Smooth muscle cell (in vitro differentiated cells): ENCODE measurements at regions not wholly inside any gene's neighbourhood (a gene's known extent, or its start where the extent isn't known, plus 50 kb on each side); places are given as distances from the start of the nearest gene placed in this dataset.

Experiments used
- DNase-seq: peaks from one replicate; lab custom pipeline; 2025; ENCODE audit not compliant: unreplicated experiment; lab: John Stamatoyannopoulos, UW
- H2AFZ ChIP-seq: fragments of 200-600 bp; sonication (generic); 2 replicates; pipeline ENCODE4 v1.6.0; 2016; ENCODE audit warnings: antibody characterized with exemption, low read depth, mild to moderate bottlenecking
- H3F3A ChIP-seq: fragments of 200-600 bp; sonication (generic); 2 replicates; pipeline ENCODE4 v1.6.0; 2017; ENCODE audit warnings: antibody characterized with exemption, low read depth
- H3K27ac ChIP-seq: fragments of 200-600 bp; sonication (generic); 2 replicates; pipeline ENCODE4 v1.5.1; 2016; ENCODE audit warnings: low read depth, mild to moderate bottlenecking
- H3K27me3 ChIP-seq: fragments of 200-600 bp; sonication (generic); 2 replicates; pipeline ENCODE4 v1.6.1; 2016; ENCODE audit warnings: low read depth, mild to moderate bottlenecking
- H3K36me3 ChIP-seq: fragments of 200-600 bp; sonication (generic); 2 replicates; pipeline ENCODE4 v1.5.1; 2016; ENCODE audit warnings: low read depth
- H3K4me1 ChIP-seq: fragments of 200-600 bp; sonication (generic); 2 replicates; pipeline ENCODE4 v1.5.1; 2016; ENCODE audit warnings: low read depth
- H3K4me2 ChIP-seq: fragments of 200-600 bp; sonication (generic); 2 replicates; pipeline ENCODE4 v1.6.0; 2016; ENCODE audit warnings: mild to moderate bottlenecking
- H3K4me3 ChIP-seq: fragments of 200-600 bp; sonication (generic); 2 replicates; pipeline ENCODE4 v1.5.1; 2016; ENCODE audit warnings: mild to moderate bottlenecking
- H3K79me2 ChIP-seq: fragments of 200-600 bp; sonication (generic); 2 replicates; pipeline ENCODE4 v1.6.0; 2016; ENCODE audit warnings: low read depth, mild to moderate bottlenecking
- H3K9ac ChIP-seq: fragments of 200-600 bp; sonication (generic); 2 replicates; pipeline ENCODE4 v1.6.0; 2016; ENCODE audit warnings: low read depth
- H3K9me3 ChIP-seq: fragments of 200-600 bp; sonication (generic); replicated peaks from 2 replicates; pipeline ENCODE4 v1.5.1; 2016; ENCODE audit warnings: low read depth
- H4K20me1 ChIP-seq: fragments of 200-600 bp; sonication (generic); 2 replicates; pipeline ENCODE4 v1.6.0; 2016; ENCODE audit warnings: low read depth
- WGBS: methylation state at CpG from one replicate; pipeline ENCODE4 v1.1.7; 2016; ENCODE audit warnings: low lambda C conversion rate; 5-methylcytosine and 5-hydroxymethylcytosine counted together
- TF ChIP-seq, protein P1 (sequence below): fragments of 200-600 bp; sonication (generic); IDR thresholded peaks from 2 replicates; pipeline ENCODE4 v1.5.1; 2017; ENCODE audit warnings: borderline replicate concordance, mild to moderate bottlenecking, antibody characterized with exemption; ENCODE audit not compliant: insufficient read depth, poor library complexity, severe bottlenecking

DNA sequence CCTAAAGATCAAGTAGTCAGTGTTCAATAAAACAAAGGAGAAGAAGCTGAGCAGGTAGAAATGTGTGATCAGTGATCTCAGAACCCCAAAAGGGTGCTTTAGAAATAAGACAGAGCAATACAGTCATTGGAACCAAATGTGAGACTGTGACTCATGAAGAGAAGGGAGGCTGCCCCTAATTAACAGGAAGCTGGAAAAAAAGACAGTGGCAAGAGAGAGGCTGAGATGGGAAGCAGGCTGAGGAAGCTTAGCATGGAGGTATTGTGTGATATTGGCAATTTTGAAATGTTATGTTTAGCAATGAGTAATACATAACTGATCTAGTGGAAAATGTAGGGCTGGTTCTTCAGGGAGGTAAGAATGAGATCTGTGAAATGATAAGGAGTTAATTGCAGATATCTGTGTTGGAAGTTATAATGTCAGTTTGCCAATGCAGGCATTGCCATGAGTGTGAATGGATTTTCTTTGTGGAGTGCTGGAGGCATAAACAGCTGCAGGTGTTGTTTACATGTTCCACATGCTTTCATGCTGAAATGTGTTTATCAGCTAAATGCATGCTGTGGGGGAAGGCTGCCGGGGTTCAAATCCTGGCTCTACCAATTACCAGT lies 90.6 kb upstream of the CACNA1E start:
- no peaks in the 10 kb centered on the region for H3K4me1 ChIP-seq
- no peak overlapping the region for H3K27ac ChIP-seq
- H3F3A ChIP-seq = no peaks in the 10 kb centered on the region
- DNase-seq = no peak
- H3K9ac ChIP-seq = no peak overlapping the region
- WGBS = 71% methylated on average over 1 of the region's 1 CpG
- TF ChIP-seq, protein P1, sequence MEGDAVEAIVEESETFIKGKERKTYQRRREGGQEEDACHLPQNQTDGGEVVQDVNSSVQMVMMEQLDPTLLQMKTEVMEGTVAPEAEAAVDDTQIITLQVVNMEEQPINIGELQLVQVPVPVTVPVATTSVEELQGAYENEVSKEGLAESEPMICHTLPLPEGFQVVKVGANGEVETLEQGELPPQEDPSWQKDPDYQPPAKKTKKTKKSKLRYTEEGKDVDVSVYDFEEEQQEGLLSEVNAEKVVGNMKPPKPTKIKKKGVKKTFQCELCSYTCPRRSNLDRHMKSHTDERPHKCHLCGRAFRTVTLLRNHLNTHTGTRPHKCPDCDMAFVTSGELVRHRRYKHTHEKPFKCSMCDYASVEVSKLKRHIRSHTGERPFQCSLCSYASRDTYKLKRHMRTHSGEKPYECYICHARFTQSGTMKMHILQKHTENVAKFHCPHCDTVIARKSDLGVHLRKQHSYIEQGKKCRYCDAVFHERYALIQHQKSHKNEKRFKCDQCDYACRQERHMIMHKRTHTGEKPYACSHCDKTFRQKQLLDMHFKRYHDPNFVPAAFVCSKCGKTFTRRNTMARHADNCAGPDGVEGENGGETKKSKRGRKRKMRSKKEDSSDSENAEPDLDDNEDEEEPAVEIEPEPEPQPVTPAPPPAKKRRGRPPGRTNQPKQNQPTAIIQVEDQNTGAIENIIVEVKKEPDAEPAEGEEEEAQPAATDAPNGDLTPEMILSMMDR = no peak
- no peak overlapping the region for H3K4me3 ChIP-seq
- H3K9me3 ChIP-seq = no peaks in the 10 kb centered on the region
- H3K79me2 ChIP-seq = no peaks in the 10 kb centered on the region
- no peaks in the 10 kb centered on the region for H3K27me3 ChIP-seq
- no peaks in the 10 kb centered on the region for H3K36me3 ChIP-seq
- H3K4me2 ChIP-seq = no peak overlapping the region
- H2AFZ ChIP-seq = no peak overlapping the region
- no peaks in the 10 kb centered on the region for H4K20me1 ChIP-seq

DNA sequence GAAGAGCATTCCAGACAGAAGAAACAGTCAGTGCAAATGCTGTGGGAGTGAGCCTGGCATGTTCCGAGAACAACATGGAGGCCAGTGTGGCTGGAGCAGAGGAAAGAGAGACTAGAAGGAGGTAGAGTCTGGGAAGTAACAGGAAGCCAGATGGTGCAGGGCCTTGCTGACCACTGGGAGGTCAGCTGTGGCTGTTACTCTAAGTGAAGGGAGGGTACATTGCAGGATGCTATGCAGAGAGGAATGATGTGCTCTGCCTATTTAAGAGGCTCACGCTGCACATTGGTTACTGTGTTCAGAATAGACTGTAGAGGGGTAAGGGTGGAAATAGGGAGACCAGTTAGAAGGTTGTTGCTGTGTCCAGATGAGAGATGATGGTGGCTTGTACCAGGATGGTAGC lies 88.6 kb upstream of the CACNA1E start:
- Histone ChIP-seq H2AFZ (no peak overlapping the region), H3K4me3 (no peak overlapping the region), H3K4me2 (no peak overlapping the region), H3K4me1 (no peaks in the 10 kb centered on the region), H3K79me2 (no peaks in the 10 kb centered on the region), H3K36me3 (no peaks in the 10 kb centered on the region), H3K9me3 (no peaks in the 10 kb centered on the region), H3K27me3 (peaks cover 7% of the 10 kb centered on the region), H3K27ac (no peak overlapping the region), H4K20me1 (no peaks in the 10 kb centered on the region), H3K9ac (no peak overlapping the region), H3F3A (no peaks in the 10 kb centered on the region)
- DNase-seq = no peak
- TF ChIP-seq, protein P1 = no peak
- 93% methylated on average over 2 of the region's 2 CpGs for WGBS

DNA sequence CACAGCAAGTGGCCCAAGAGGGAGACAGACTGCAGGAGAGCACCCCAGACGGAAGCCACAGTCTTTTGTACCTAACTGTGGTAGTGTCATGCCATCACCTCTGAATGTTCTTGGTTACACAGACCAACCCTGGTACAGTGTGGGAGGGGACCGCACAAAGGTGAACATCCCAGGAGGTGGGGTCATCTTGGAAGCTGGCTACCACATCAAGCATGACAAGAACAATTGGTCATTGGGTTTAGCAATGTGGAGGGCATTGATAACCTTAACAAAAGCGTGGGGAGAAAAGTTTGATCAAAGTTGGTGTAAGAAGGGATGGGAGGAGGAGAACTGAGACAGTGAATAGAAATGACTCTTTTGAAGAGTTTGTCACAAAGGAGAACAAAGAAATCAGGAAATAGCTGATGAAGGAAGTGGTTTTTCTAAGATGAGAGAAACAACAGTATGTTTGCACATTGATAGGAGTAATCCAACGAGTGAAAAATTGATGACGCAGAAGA lies 87.1 kb upstream of the CACNA1E start:
- whole genome bisulfite sequencing = 95% methylated on average over 5 of the region's 5 CpGs
- TF ChIP-seq, protein P1 = no peak

DNA sequence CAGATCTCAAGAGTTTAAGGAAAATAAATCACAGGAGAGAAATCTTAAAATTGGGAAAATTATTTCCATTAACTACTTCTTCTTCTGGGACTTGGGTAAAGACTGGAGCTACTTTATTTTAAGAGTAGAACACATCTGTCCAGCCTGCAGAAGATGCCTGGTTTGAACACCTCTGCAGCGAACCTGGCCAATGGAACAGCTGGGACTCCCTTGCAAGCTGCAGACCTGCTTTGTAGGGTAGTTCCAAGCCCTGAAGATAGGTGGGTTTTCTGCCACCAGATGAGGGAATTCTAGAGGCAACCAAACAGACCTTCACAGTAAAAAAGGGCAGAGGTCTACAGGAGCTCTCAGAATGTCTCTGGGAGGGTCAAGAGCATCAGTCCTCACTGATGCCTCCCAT lies 86.5 kb upstream of the CACNA1E start:
- no peaks in the 10 kb centered on the region for H3K36me3 ChIP-seq
- no peaks in the 10 kb centered on the region for H3F3A ChIP-seq
- H3K9ac ChIP-seq = no peak overlapping the region
- DNase-seq = no peak
- H3K9me3 ChIP-seq = no peaks in the 10 kb centered on the region
- no peaks in the 10 kb centered on the region for H3K4me1 ChIP-seq
- no peak overlapping the region for H3K4me3 ChIP-seq
- peaks cover 7% of the 10 kb centered on the region for H3K27me3 ChIP-seq
- WGBS = 75% methylated on average over 1 of the region's 1 CpG
- H4K20me1 ChIP-seq = no peaks in the 10 kb centered on the region
- no peak overlapping the region for H2AFZ ChIP-seq
- no peak overlapping the region for H3K27ac ChIP-seq
- no peaks in the 10 kb centered on the region for H3K79me2 ChIP-seq
- TF ChIP-seq, protein P1 = no peak
- H3K4me2 ChIP-seq = no peak overlapping the region

More for the DNA sequence above, 87.1 kb upstream of the CACNA1E start:
- no peak overlapping the region for H3K9ac ChIP-seq
- H3F3A ChIP-seq = no peaks in the 10 kb centered on the region
- DNase-seq = no peak
- no peaks in the 10 kb centered on the region for H4K20me1 ChIP-seq
- H3K27me3 ChIP-seq = peaks cover 7% of the 10 kb centered on the region
- H3K9me3 ChIP-seq = no peaks in the 10 kb centered on the region
- no peaks in the 10 kb centered on the region for H3K36me3 ChIP-seq
- H3K79me2 ChIP-seq = no peaks in the 10 kb centered on the region
- no peak overlapping the region for H3K4me2 ChIP-seq
- H2AFZ ChIP-seq = no peak overlapping the region
- H3K4me1 ChIP-seq = no peaks in the 10 kb centered on the region
- no peak overlapping the region for H3K27ac ChIP-seq
- no peak overlapping the region for H3K4me3 ChIP-seq
